NT2/D1 (cell line): ENCODE measurements at regions not wholly inside any gene's neighbourhood (a gene's known extent, or its start where the extent isn't known, plus 50 kb on each side); places are given as distances from the start of the nearest gene placed in this dataset.

ENCODE experiments used
- SUZ12 ChIP-seq: IDR thresholded peaks from 2 replicates; pipeline ENCODE4 v1.6.1; 2011; ENCODE audit not compliant: insufficient read length, insufficient read depth; ENCODE audit errors: extremely low read depth
- YY1 ChIP-seq: IDR thresholded peaks from 2 replicates; pipeline ENCODE4 v1.6.1; 2011; ENCODE audit not compliant: insufficient read length, insufficient read depth
- ZNF274 ChIP-seq: IDR thresholded peaks from 2 replicates; pipeline ENCODE4 v1.6.1; 2011; ENCODE audit warnings: mild to moderate bottlenecking, low read depth, low read length

- TF ChIP-seq YY1 (no peak), SUZ12 (no peak), ZNF274 (no peak)
Observed at GRCh38 chr1:238501290-238501689, 610.6 kb upstream of the ZP4 start.
